Smooth muscle cell (in vitro differentiated cells): ENCODE measurements at regions not wholly inside any gene's neighbourhood (a gene's known extent, or its start where the extent isn't known, plus 50 kb on each side); places are given as distances from the start of the nearest gene placed in this dataset.

Experiments used
- DNase-seq: peaks from one replicate; lab custom pipeline; 2025; ENCODE audit not compliant: unreplicated experiment; lab: John Stamatoyannopoulos, UW
- H2AFZ ChIP-seq: fragments of 200-600 bp; sonication (generic); 2 replicates; pipeline ENCODE4 v1.6.0; 2016; ENCODE audit warnings: antibody characterized with exemption, low read depth, mild to moderate bottlenecking
- H3F3A ChIP-seq: fragments of 200-600 bp; sonication (generic); 2 replicates; pipeline ENCODE4 v1.6.0; 2017; ENCODE audit warnings: antibody characterized with exemption, low read depth
- H3K27ac ChIP-seq: fragments of 200-600 bp; sonication (generic); 2 replicates; pipeline ENCODE4 v1.5.1; 2016; ENCODE audit warnings: low read depth, mild to moderate bottlenecking
- H3K27me3 ChIP-seq: fragments of 200-600 bp; sonication (generic); 2 replicates; pipeline ENCODE4 v1.6.1; 2016; ENCODE audit warnings: low read depth, mild to moderate bottlenecking
- H3K36me3 ChIP-seq: fragments of 200-600 bp; sonication (generic); 2 replicates; pipeline ENCODE4 v1.5.1; 2016; ENCODE audit warnings: low read depth
- H3K4me1 ChIP-seq: fragments of 200-600 bp; sonication (generic); 2 replicates; pipeline ENCODE4 v1.5.1; 2016; ENCODE audit warnings: low read depth
- H3K4me2 ChIP-seq: fragments of 200-600 bp; sonication (generic); 2 replicates; pipeline ENCODE4 v1.6.0; 2016; ENCODE audit warnings: mild to moderate bottlenecking
- H3K4me3 ChIP-seq: fragments of 200-600 bp; sonication (generic); 2 replicates; pipeline ENCODE4 v1.5.1; 2016; ENCODE audit warnings: mild to moderate bottlenecking
- H3K79me2 ChIP-seq: fragments of 200-600 bp; sonication (generic); 2 replicates; pipeline ENCODE4 v1.6.0; 2016; ENCODE audit warnings: low read depth, mild to moderate bottlenecking
- H3K9ac ChIP-seq: fragments of 200-600 bp; sonication (generic); 2 replicates; pipeline ENCODE4 v1.6.0; 2016; ENCODE audit warnings: low read depth
- H3K9me3 ChIP-seq: fragments of 200-600 bp; sonication (generic); replicated peaks from 2 replicates; pipeline ENCODE4 v1.5.1; 2016; ENCODE audit warnings: low read depth
- H4K20me1 ChIP-seq: fragments of 200-600 bp; sonication (generic); 2 replicates; pipeline ENCODE4 v1.6.0; 2016; ENCODE audit warnings: low read depth
- WGBS: methylation state at CpG from one replicate; pipeline ENCODE4 v1.1.7; 2016; ENCODE audit warnings: low lambda C conversion rate; 5-methylcytosine and 5-hydroxymethylcytosine counted together
- TF ChIP-seq, protein P1 (sequence below): fragments of 200-600 bp; sonication (generic); IDR thresholded peaks from 2 replicates; pipeline ENCODE4 v1.5.1; 2017; ENCODE audit warnings: borderline replicate concordance, mild to moderate bottlenecking, antibody characterized with exemption; ENCODE audit not compliant: insufficient read depth, poor library complexity, severe bottlenecking

DNA sequence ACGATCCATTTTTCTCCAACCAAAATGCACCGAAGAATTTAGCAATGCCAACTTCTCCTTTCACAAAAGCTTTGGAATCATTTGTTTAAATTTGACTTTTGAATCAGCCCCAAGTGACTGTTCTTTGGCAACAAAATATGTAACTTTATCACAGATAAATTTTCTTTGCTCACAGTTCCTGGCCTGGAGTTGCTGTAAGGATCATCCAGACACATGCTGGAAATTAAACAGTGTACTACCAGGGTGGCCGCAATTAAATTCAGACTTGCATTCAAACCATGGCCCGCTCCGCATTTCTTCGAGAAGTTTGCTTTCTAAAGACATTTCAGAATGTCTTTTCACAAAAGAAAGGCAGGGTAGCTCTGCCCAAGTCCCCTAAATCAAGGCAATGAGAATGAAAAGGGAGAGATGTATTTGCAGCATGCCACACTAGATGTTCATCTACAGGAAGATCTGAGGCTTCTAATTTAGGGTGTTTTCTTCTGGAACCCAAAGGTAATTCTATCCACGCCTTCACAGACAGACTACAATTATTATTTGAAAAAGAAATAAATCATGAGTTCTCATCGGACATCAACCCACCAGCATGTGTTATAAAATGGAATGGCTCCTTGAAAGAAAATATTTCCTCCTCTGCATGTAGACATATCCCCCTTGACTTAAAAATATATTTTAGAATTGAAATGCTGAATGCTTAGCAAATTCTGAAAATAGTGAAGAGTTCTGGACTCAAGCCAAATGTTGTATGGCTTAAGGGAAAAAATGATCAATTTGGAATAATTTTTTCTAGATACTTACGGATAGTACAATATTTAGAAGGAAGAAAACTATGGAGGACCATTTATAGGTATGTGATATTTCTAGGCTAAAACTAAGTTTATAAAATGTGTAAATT is 189.7 kb upstream of the BLID start:
- Histone ChIP-seq H2AFZ (no peak overlapping the region), H4K20me1 (no peaks in the 10 kb centered on the region), H3K27me3 (peaks cover 6% of the 10 kb centered on the region), H3F3A (no peaks in the 10 kb centered on the region), H3K9me3 (no peaks in the 10 kb centered on the region), H3K79me2 (no peaks in the 10 kb centered on the region), H3K4me3 (no peak overlapping the region), H3K4me1 (no peaks in the 10 kb centered on the region), H3K4me2 (no peak overlapping the region), H3K36me3 (no peaks in the 10 kb centered on the region), H3K27ac (no peak overlapping the region), H3K9ac (no peak overlapping the region)
- 84% methylated on average over 9 of the region's 9 CpGs for WGBS
- TF ChIP-seq, protein P1, sequence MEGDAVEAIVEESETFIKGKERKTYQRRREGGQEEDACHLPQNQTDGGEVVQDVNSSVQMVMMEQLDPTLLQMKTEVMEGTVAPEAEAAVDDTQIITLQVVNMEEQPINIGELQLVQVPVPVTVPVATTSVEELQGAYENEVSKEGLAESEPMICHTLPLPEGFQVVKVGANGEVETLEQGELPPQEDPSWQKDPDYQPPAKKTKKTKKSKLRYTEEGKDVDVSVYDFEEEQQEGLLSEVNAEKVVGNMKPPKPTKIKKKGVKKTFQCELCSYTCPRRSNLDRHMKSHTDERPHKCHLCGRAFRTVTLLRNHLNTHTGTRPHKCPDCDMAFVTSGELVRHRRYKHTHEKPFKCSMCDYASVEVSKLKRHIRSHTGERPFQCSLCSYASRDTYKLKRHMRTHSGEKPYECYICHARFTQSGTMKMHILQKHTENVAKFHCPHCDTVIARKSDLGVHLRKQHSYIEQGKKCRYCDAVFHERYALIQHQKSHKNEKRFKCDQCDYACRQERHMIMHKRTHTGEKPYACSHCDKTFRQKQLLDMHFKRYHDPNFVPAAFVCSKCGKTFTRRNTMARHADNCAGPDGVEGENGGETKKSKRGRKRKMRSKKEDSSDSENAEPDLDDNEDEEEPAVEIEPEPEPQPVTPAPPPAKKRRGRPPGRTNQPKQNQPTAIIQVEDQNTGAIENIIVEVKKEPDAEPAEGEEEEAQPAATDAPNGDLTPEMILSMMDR: no peak
- DNase-seq: no peak

DNA sequence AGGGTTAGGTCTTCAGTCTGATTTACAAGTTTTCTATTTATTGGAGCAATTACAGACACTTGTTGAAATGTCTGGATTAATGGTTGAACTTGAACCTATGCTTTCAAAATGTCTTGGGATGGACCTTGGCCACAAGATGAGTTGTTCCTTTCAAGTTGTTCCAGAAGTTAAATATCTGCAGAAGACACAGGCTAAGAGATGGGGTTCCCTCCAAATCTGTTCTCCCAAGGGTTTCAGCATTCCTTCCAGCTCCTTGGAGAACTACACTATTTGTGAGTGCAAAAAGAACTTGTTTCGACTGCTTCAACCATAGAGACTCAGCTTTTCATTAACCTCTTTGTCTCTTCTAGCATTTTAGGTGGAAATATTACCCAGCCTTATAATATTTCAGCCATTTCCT is 189.0 kb upstream of the BLID start:
- no peaks in the 10 kb centered on the region for H3F3A ChIP-seq
- H2AFZ ChIP-seq: no peak overlapping the region
- peaks cover 6% of the 10 kb centered on the region for H3K27me3 ChIP-seq
- H3K9me3 ChIP-seq: no peaks in the 10 kb centered on the region
- no peaks in the 10 kb centered on the region for H3K36me3 ChIP-seq
- no peak overlapping the region for H3K4me2 ChIP-seq
- H3K79me2 ChIP-seq: no peaks in the 10 kb centered on the region
- no peak for DNase-seq
- no peak overlapping the region for H3K9ac ChIP-seq
- H3K4me1 ChIP-seq: no peaks in the 10 kb centered on the region
- H3K27ac ChIP-seq: no peak overlapping the region
- TF ChIP-seq, protein P1: no peak
- H3K4me3 ChIP-seq: no peak overlapping the region
- H4K20me1 ChIP-seq: no peaks in the 10 kb centered on the region
- 96% methylated on average over 1 of the region's 1 CpG for WGBS

DNA sequence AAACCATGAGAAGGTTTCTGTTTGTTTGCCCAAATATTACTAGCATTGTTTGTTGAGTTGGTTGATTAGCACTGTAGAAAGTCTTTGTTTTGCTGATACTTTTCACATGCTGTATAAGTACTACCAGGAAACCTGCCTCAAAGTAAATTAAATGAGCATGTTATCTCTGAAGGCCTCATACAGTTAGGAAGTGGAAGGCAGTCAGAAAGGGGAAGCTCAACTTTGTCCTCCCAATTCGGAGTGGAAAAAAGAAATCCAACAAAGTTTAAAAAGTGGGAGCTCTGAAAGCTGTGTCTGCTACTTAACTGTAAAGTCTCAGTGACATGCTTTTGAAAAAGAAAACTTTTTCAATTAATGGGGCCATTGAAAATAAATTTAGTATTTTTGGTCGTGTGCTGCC is 188.3 kb upstream of the BLID start:
- WGBS: 82% methylated on average over 2 of the region's 2 CpGs
- H3K4me3 ChIP-seq: no peak overlapping the region
- H4K20me1 ChIP-seq: no peaks in the 10 kb centered on the region
- no peak overlapping the region for H3K27ac ChIP-seq
- peaks cover 3% of the 10 kb centered on the region for H3K9me3 ChIP-seq
- no peaks in the 10 kb centered on the region for H3K36me3 ChIP-seq
- H3F3A ChIP-seq: no peaks in the 10 kb centered on the region
- H3K27me3 ChIP-seq: peaks cover 6% of the 10 kb centered on the region
- no peak for DNase-seq
- H2AFZ ChIP-seq: no peak overlapping the region
- H3K79me2 ChIP-seq: no peaks in the 10 kb centered on the region
- H3K4me2 ChIP-seq: no peak overlapping the region
- H3K9ac ChIP-seq: no peak overlapping the region
- TF ChIP-seq, protein P1: no peak
- H3K4me1 ChIP-seq: no peaks in the 10 kb centered on the region

DNA sequence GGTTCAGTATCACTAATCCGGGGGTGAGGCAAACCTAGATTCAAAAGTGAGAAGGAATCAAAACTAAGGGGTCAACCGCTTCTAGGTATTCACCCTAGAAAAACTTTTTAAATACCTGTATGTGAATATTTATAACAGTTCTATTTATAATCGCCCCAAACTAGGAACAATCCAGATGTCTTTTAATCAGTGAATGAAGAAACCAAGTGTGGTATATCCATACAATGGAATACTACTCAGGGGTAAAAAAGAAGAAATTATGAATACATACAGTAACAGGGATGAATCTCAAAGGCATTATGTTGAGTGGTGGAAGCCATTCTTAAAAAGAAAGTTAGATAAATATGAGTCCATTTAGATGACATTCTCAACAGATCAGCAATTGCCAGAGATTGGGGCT is 178.0 kb upstream of the BLID start:
- no peak overlapping the region for H3K4me2 ChIP-seq
- H3K36me3 ChIP-seq: no peaks in the 10 kb centered on the region
- no peak overlapping the region for H3K9ac ChIP-seq
- no peaks in the 10 kb centered on the region for H3K9me3 ChIP-seq
- no peaks in the 10 kb centered on the region for H3F3A ChIP-seq
- H3K4me3 ChIP-seq: no peak overlapping the region
- H3K79me2 ChIP-seq: no peaks in the 10 kb centered on the region
- no peak overlapping the region for H2AFZ ChIP-seq
- WGBS: 64% methylated on average over 3 of the region's 3 CpGs
- DNase-seq: no peak
- H3K4me1 ChIP-seq: no peaks in the 10 kb centered on the region
- H3K27ac ChIP-seq: no peak overlapping the region
- H3K27me3 ChIP-seq: no peaks in the 10 kb centered on the region
- TF ChIP-seq, protein P1: no peak
- H4K20me1 ChIP-seq: no peaks in the 10 kb centered on the region
